OCI-M2 (cell line): ENCODE measurements at regions not wholly inside any gene's neighbourhood (a gene's known extent, or its start where the extent isn't known, plus 50 kb on each side); places are given as distances from the start of the nearest gene placed in this dataset.
"Not testable (repeated sequence)": the region's sequence is repeated elsewhere in the genome, so short reads cannot be mapped to it uniquely, and the experiment has no call there.

ENCODE experiments used
- DNase-seq: peaks from one replicate; lab custom pipeline; 2025; ENCODE audit not compliant: unreplicated experiment; lab: John Stamatoyannopoulos, UW

DNA sequence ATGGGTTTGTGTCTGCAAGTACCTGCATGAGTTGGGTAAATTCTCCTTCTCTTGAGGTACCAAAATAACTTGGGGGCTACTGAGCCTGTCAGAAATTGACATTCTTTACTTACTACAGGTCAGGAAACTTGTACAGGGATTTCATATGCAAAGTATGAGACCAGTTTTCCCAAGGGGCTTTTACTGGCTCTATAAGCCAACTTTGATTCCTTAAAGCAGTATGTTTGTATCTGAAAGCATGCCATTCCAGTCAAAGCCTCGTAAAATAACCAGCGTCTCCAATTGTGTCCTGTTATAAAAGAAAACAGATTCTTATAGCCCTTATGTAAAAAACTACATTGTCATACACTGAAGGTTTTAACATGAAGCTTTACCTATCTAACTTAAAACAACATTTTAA, 90.2 kb downstream of the ZNF467 start:
- DNase-seq: no peak

DNA sequence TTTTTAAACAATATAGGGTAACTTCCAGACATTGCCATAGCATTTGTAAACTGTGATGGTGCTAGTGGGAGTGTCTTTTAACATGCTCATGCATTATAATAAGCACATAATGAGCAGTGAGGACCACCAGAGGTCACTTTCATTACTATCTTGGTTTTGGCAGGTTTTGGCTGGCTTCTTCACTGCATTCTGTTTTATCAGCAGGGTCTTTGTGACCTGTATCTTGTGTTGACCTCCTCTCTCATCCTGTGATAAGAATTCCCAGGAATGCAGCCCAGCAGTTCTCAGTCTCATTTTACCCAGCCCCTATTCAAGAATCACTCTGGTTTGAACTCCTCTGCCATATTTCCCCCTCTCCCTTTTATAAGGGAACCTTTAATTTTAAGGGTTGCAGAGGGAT, 91.3 kb downstream of the ZNF467 start:
- no peak for DNase-seq

DNA sequence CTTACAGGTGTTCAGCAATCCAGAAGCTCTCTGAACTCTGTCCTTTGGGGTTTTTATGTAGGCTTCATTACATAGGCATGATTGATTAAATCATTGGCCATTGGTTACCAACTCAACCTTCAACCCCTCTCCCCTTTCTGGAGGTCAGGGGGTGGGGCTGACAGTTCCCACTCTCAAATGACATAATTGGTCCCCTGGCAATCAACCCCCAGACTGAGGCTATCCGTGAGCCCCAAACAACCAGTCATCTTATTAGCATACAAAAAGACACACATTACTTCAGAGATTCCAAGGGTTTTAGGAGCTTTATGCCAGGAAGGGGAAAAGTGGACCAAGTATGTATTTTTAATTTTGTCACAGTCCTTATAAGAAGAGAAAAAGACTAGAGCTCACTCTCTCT, 92.1 kb downstream of the ZNF467 start:
- DNase-seq: no peak

- DNase-seq: no peak
Measured at GRCh38 chr7:149680331-149681025, 92.9 kb downstream of the ZNF467 start.

GRCh38 chr7:149674728-149675385, 98.5 kb downstream of the ZNF467 start:
- DNase-seq: not testable (repeated sequence)

GRCh38 chr7:149673006-149673405, 100.4 kb downstream of the ZNF467 start:
- DNase-seq: no peak

- no peak for DNase-seq
Measured at GRCh38 chr7:149670288-149670687, 103.1 kb downstream of the ZNF467 start.

DNA sequence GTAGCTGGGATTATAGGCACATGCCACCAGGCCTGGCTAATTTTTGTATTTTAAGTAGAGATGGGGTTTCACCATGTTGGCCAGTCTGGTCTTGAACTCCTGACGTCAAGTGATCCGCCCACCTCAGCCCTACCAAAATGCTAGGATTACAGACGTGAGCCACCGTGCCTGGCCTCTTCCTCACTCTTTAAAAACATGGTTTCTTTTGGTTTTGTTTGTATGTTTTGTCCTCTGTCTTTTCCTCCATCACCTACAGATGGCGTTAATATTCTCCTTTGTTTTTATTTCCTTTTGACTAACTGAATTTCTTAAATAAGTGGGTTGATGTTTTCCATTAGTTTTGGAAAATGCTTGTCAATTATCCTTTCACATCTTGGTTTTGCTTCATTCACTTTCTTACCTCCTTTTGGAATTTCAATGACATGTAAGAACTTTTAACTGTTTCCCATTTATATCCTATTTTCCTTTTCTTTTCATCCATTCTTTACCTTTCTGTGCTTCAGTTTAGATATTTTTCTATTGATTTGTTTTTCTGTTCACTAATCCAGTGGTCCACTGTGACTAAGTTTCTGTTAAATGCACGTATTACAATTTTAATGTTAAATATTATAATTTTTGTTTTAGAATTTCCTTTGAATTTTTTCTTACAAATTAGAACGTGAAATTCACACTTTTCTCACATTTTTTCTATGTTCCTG, 104.1 kb downstream of the ZNF467 start:
- DNase-seq: no peak

DNA sequence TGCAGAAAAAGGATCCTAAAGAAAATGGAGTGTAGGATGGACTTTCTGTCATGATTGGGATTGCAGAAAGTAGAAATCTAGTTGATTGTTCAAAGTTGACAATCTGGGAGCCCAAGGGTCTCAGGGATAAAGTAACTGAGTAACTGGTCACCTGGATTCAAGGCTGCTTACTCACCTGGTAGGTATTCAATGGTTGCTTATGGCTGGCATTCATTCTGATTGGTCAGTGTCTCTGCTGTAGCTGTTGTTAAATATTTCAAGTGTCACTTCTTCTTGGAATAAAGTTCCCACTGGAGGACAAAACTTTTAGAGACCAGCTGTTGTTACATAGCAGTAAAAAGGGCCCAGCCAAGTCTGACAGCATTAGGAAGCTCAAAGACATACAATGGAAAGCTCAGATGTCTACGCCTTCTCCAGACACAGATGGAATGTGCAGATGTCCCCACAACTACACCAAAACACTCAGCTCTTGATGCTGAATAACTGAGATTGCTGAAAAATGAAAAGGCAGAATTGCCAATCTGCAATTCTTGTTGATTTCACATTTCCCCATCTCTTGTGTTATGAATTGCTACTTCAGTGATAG, 106.9 kb downstream of the ZNF467 start:
- no peak for DNase-seq

- DNase-seq: not testable (repeated sequence)
Measured at GRCh38 chr7:149665618-149666017, 107.8 kb downstream of the ZNF467 start.

- DNase-seq: no peak
Measured at GRCh38 chr7:149664666-149665065, 108.7 kb downstream of the ZNF467 start.

DNA sequence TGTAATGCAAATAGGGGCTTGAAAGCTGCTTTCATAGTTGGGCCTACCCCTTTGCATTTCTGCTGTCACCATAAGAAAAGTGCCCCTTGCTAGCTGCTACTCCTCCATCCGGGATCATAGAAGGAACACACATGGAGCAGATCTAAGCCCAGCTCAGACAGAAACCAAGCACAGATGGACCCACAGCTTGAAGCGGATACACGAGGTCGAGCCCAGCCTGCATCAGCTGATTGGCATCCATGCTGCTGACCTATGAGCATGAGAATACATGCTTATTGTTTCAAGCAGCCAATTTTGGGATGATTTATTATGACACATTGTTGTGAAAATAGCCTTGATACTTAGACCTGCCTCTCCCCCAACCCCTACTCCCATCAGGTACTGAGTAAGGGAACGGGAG, 109.2 kb downstream of the ZNF467 start:
- no peak for DNase-seq

GRCh38 chr7:149662591-149663095, 110.7 kb downstream of the ZNF467 start:
- DNase-seq: no peak

DNA sequence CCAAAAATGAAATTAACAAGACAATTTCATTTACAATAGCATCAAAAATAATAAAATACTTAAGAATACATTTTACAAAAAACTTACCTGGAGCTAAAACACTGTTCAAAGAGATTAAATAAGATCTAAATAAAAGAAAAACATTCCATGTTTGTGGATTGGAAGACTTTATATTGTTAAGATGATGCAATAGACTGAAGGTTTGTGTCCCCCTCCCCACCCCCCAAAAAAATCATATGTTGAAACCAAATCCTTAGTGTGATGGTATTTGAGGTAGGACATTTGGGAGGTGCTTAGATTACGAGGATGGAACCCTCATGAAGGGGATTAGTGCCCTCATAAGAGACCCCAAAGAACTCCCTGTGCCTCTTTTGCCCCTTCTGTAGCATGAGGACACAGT, 117.6 kb downstream of the ZNF467 start:
- DNase-seq: no peak

- no peak for DNase-seq
Measured at GRCh38 chr7:149654588-149654987, 118.8 kb downstream of the ZNF467 start.

GRCh38 chr7:149650190-149650589, 123.2 kb downstream of the ZNF467 start:
- not testable (repeated sequence) for DNase-seq

- no peak for DNase-seq
Measured at GRCh38 chr7:149644754-149645153, 128.6 kb downstream of the ZNF467 start.

DNA sequence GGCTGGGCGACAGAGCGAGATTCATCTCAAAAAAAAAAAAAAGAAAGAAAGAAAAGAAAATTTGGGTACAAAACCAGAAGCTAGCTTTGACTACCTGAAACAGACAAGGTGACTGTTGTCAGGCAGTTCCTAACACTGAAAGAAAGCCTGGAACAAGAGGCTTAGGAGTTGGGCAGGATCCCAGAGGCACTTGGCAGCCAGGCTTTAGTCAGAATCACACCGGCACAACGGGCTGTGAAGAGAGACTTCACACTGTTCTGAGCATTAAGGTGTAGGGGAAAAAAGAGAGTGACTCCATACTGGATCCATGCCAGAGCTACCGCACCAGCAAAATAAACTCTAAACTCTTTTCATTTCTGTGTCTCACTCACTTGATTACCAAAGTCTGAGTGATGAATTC, 130.8 kb downstream of the ZNF467 start:
- DNase-seq: no peak

DNA sequence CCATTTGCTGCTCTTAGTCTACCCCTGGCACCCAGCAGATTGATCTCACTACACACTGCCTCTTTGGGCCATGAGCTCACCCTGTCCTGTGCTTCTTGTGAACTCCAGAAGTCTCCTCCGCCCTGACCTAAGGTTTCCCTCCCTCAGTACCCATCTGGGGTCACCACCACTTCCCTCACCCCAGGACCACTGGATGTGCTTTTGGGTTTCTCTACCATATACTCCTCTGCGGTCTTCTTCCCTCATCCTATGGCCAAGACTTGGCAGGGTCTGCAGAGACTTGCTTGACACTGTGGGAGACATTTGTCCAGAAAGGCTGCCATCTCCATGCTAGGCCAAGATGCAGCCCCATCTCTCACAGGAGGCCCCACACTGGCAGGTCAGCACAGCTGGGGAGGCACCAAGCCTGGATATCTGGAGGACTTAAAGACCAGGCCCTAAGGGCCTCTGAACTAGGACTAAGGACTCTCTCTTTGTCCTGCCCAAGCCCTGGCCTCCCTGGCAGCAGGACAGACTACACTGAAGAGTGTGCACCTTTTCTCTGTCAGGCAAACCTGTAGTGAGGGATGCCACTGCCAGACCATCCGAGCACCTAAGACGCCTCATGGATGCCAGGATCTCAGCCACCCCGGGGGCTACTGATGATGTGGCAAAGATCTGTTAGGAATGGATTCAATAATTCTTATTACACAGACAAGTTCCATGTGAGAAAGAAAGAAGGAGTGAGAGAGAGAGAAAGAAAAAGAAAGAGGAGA, 134.6 kb downstream of the ZNF467 start:
- no peak for DNase-seq

DNA sequence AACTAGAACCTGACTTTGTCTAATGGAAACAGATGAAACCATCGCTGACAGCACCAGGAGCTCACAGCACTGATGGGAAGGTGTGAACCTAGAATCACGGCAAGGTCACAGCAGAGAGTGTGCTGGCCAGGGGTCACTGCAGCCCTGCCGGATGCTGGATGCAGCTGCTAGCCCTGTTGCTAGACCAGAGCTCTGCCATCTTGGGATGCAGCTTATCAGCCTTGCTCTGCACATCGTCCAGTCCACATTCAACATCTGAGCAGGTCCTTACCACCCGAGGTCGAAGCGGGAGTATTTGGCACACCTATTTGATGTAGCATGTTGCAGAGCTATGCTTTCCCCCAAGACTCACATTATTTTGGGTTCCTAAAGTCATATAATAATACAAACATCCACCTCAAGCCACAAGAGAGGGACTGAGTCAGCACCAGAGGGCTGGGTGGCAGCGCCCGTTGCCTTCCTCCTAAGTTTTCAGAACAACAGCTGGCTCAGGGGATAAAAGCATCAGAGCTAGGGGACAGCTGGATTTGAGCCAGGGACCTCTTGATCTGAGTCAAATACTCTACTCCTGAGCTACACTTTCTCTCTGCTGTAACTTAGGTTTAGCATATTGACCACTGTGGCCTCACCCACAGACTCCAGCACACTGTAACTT, 135.3 kb downstream of the ZNF467 start:
- no peak for DNase-seq
